GM23338 (cell line): ENCODE measurements at regions not wholly inside any gene's neighbourhood (a gene's known extent, or its start where the extent isn't known, plus 50 kb on each side); places are given as distances from the start of the nearest gene placed in this dataset.

Experiments used
- CTCF ChIP-seq, 2 experiments: fragments of 200-600 bp in 1 of 2; sonication (generic) in 1 of 2; conservative IDR thresholded peaks; 2 replicates each; pipeline versions ENCODE4 v1.5.1 to v1.6.1; 2016 to 2017; ENCODE audit warnings: antibody characterized with exemption in 2 of 2, low read depth in 2 of 2, mild to moderate bottlenecking in 2 of 2, moderate library complexity in 1 of 2
- EZH2 ChIP-seq: fragments of 200-600 bp; sonication (generic); IDR thresholded peaks from one replicate; pipeline ENCODE4 v1.8.0; 2017; ENCODE audit warnings: antibody characterized with exemption, mild to moderate bottlenecking, low read depth; ENCODE audit not compliant: unreplicated experiment
- TF ChIP-seq, protein P1 (sequence below): IDR thresholded peaks from one replicate; pipeline ENCODE4 v1.6.1; 2018; ENCODE audit warnings: antibody characterized with exemption; ENCODE audit not compliant: unreplicated experiment

DNA sequence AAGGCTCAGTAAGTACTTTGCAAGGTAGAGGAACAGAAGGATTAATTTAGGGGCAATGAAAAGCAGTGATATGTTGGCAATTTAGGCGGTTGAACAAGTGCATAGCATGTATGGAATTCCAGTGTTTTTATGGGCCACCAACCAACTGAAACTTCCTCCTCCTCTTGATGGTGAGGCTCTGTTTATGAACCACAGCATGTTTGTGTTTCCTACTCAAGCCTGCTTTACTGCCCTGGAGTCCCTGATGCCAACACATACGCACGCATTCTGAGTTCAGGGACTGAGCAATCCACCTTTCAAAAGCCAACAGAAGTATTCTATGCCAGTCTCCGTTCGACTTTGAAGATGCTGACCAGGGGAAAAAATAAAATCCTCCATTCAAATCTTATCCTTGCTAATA, 417.5 kb downstream of the EFNA5 start:
- TF ChIP-seq EZH2 = no peak
- no peak for TF ChIP-seq CTCF (conservative IDR thresholded peaks at IDR 0.05; ENCODE audit: low read depth in 2 of 2)
- TF ChIP-seq, protein P1, sequence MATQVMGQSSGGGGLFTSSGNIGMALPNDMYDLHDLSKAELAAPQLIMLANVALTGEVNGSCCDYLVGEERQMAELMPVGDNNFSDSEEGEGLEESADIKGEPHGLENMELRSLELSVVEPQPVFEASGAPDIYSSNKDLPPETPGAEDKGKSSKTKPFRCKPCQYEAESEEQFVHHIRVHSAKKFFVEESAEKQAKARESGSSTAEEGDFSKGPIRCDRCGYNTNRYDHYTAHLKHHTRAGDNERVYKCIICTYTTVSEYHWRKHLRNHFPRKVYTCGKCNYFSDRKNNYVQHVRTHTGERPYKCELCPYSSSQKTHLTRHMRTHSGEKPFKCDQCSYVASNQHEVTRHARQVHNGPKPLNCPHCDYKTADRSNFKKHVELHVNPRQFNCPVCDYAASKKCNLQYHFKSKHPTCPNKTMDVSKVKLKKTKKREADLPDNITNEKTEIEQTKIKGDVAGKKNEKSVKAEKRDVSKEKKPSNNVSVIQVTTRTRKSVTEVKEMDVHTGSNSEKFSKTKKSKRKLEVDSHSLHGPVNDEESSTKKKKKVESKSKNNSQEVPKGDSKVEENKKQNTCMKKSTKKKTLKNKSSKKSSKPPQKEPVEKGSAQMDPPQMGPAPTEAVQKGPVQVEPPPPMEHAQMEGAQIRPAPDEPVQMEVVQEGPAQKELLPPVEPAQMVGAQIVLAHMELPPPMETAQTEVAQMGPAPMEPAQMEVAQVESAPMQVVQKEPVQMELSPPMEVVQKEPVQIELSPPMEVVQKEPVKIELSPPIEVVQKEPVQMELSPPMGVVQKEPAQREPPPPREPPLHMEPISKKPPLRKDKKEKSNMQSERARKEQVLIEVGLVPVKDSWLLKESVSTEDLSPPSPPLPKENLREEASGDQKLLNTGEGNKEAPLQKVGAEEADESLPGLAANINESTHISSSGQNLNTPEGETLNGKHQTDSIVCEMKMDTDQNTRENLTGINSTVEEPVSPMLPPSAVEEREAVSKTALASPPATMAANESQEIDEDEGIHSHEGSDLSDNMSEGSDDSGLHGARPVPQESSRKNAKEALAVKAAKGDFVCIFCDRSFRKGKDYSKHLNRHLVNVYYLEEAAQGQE = no peak
